H1 (cell line): ENCODE measurements at regions not wholly inside any gene's neighbourhood (a gene's known extent, or its start where the extent isn't known, plus 50 kb on each side); places are given as distances from the start of the nearest gene placed in this dataset.

Source experiments
- CTCF ChIA-PET: fragments of 300-600 bp; sonication (Branson Sonifier 250); formaldehyde crosslinking; loops from one replicate; lab custom pipeline; 2021; ENCODE audit not compliant: partially characterized antibody; lab: Charles Lee
- POLR2A ChIA-PET: fragments of 300-600 bp; sonication (Branson Sonifier 250); formaldehyde crosslinking; loops from one replicate; lab custom pipeline; 2021; ENCODE audit warnings: inconsistent platforms; ENCODE audit not compliant: partially characterized antibody; lab: Charles Lee
- DNase-seq, 2 experiments: peaks; one replicate each; pipeline versions ENCODE4 v3.0.0 to v3.0.0-alpha.2; 2010 to 2022; ENCODE audit warnings: low spot score in 2 of 2, low read depth in 1 of 2, mixed read lengths in 1 of 2
- FAIRE-seq: peaks from 2 replicates; lab custom pipeline; 2011; peaks lifted over from hg19 to GRCh38; lab: Jason Lieb, UNC
- H2AFZ ChIP-seq: 2 replicates; pipeline ENCODE4 v1.8.1; 2012; ENCODE audit warnings: low read length, inconsistent platforms
- H2AK5ac ChIP-seq: 2 replicates; pipeline ENCODE4 v1.6.1; 2013; ENCODE audit warnings: low read depth, low read length
- H2BK120ac ChIP-seq: replicated peaks from 2 replicates; pipeline ENCODE3; 2013; ENCODE audit warnings: low read depth, low read length, inconsistent platforms
- H2BK12ac ChIP-seq: 2 replicates; pipeline ENCODE4 v1.6.1; 2013; ENCODE audit warnings: low read depth, low read length
- H2BK15ac ChIP-seq: 2 replicates; pipeline ENCODE4 v1.6.1; 2013; ENCODE audit warnings: low read length
- H2BK20ac ChIP-seq: 2 replicates; pipeline ENCODE4 v1.6.1; 2013; ENCODE audit warnings: low read length
- H2BK5ac ChIP-seq: 2 replicates; pipeline ENCODE4 v1.6.1; 2013; ENCODE audit warnings: low read depth, low read length
- H3K14ac ChIP-seq: 2 replicates; pipeline ENCODE4 v1.6.1; 2013; ENCODE audit warnings: inconsistent platforms; ENCODE audit not compliant: insufficient read length
- H3K18ac ChIP-seq: 2 replicates; pipeline ENCODE4 v1.6.1; 2013; ENCODE audit warnings: low read length; ENCODE audit errors: extremely low read depth
- H3K23ac ChIP-seq: 2 replicates; pipeline ENCODE4 v1.6.1; 2013; ENCODE audit warnings: inconsistent platforms; ENCODE audit not compliant: insufficient read length
- H3K23me2 ChIP-seq: 2 replicates; pipeline ENCODE4 v1.6.1; 2013; ENCODE audit warnings: low read depth, low read length
- H3K27ac ChIP-seq: 2 replicates; pipeline ENCODE4 v1.6.1; 2011; ENCODE audit warnings: low read depth, low read length, inconsistent platforms
- H3K27me3 ChIP-seq, 4 experiments: replicated peaks in 1 of 4; 1 replicate in 1 of 4; 2 replicates in 3 of 4; pipeline versions ENCODE4 v1.6.1 to v1.8.1; 2011 to 2013; ENCODE audit warnings: low read length in 3 of 4, mild to moderate bottlenecking in 3 of 4, inconsistent platforms in 2 of 4, mixed read lengths in 2 of 4, moderate library complexity in 1 of 4; ENCODE audit not compliant: control insufficient read depth in 3 of 4, insufficient read depth in 3 of 4; ENCODE audit errors: extremely low read depth in 1 of 4
- H3K36me3 ChIP-seq, 4 experiments: 2 replicates each; pipeline versions ENCODE4 v1.6.1 to v1.8.1; 2011 to 2013; ENCODE audit warnings: mild to moderate bottlenecking in 4 of 4, low read length in 3 of 4, moderate library complexity in 2 of 4, control low read depth in 1 of 4, inconsistent platforms in 1 of 4; ENCODE audit not compliant: insufficient read depth in 4 of 4, control insufficient read depth in 2 of 4
- H3K4ac ChIP-seq: replicated peaks from 2 replicates; pipeline ENCODE3; 2013; ENCODE audit warnings: low read length, low read depth, mixed read lengths, inconsistent platforms; ENCODE audit not compliant: insufficient read length
- H3K4me1 ChIP-seq, 4 experiments: replicated peaks in 1 of 4; 1 replicate in 1 of 4; 2 replicates in 3 of 4; pipeline versions ENCODE4 v1.6.1 to v1.8.1; 2011 to 2013; ENCODE audit warnings: low read length in 3 of 4, inconsistent platforms in 2 of 4, mixed read lengths in 1 of 4; ENCODE audit not compliant: insufficient read depth in 4 of 4, control insufficient read depth in 3 of 4
- H3K4me2 ChIP-seq, 2 experiments: 2 replicates each; pipeline versions ENCODE4 v1.6.1 to v1.8.1; 2011 to 2013; ENCODE audit warnings: low read depth in 2 of 2, low read length in 2 of 2, control low read depth in 1 of 2, inconsistent platforms in 1 of 2, mild to moderate bottlenecking in 1 of 2; ENCODE audit not compliant: insufficient read depth in 1 of 2
- H3K4me3 ChIP-seq, 4 experiments: fragments of 200-600, 300-600 bp in 1 of 4; sonication (generic), shearing (Covaris generic), sonication (Bioruptor Twin) in 1 of 4; 2 replicates each; pipeline versions ENCODE4 v1.5.1 to v1.8.1; 2011 to 2016; ENCODE audit warnings: low read length in 4 of 4, low read depth in 3 of 4, control low read depth in 2 of 4, inconsistent platforms in 2 of 4, mild to moderate bottlenecking in 2 of 4, mixed read lengths in 1 of 4, moderate library complexity in 1 of 4; ENCODE audit not compliant: insufficient read depth in 2 of 4; ENCODE audit errors: extremely low read depth in 1 of 4
- H3K56ac ChIP-seq: replicated peaks from 2 replicates; pipeline ENCODE3; 2013; ENCODE audit warnings: low read depth, mild to moderate bottlenecking, mixed read lengths, low read length, inconsistent platforms; ENCODE audit not compliant: insufficient read length
- H3K79me1 ChIP-seq: 2 replicates; pipeline ENCODE4 v1.6.1; 2013; ENCODE audit warnings: low read depth, low read length, control low read depth
- H3K79me2 ChIP-seq, 2 experiments: 2 replicates each; pipeline versions ENCODE4 v1.6.1 to v1.8.1; 2012 to 2013; ENCODE audit warnings: low read length in 2 of 2, mild to moderate bottlenecking in 2 of 2, inconsistent platforms in 1 of 2; ENCODE audit not compliant: insufficient read depth in 2 of 2, control insufficient read depth in 1 of 2
- H3K9ac ChIP-seq, 4 experiments: replicated peaks in 1 of 4; 1 replicate in 1 of 4; 2 replicates in 3 of 4; pipeline versions ENCODE4 v1.6.1 to v1.8.1; 2011 to 2013; ENCODE audit warnings: low read depth in 3 of 4, low read length in 3 of 4, control low read depth in 2 of 4, mild to moderate bottlenecking in 2 of 4, moderate library complexity in 2 of 4, inconsistent platforms in 1 of 4; ENCODE audit errors: extremely low read depth in 1 of 4
- H3K9me3 ChIP-seq, 2 experiments: 2 replicates each; pipeline versions ENCODE4 v1.6.1 to v1.8.1; 2012 to 2013; ENCODE audit warnings: mild to moderate bottlenecking in 2 of 2, moderate library complexity in 2 of 2, control low read depth in 1 of 2, inconsistent platforms in 1 of 2, low read depth in 1 of 2, low read length in 1 of 2, mixed read lengths in 1 of 2; ENCODE audit not compliant: insufficient read depth in 2 of 2
- H4K20me1 ChIP-seq, 2 experiments: replicated peaks in 1 of 2; 2 replicates each; pipeline versions ENCODE3 to v1.8.1; 2011 to 2013; ENCODE audit warnings: inconsistent platforms in 2 of 2, low read length in 2 of 2, mild to moderate bottlenecking in 1 of 2; ENCODE audit not compliant: insufficient read depth in 2 of 2, control insufficient read depth in 1 of 2
- H4K5ac ChIP-seq: 2 replicates; pipeline ENCODE4 v1.6.1; 2013; ENCODE audit warnings: low read length, low read depth, mixed read lengths, inconsistent platforms; ENCODE audit not compliant: insufficient read length
- H4K8ac ChIP-seq: 2 replicates; pipeline ENCODE4 v1.8.0; 2013; ENCODE audit warnings: mild to moderate bottlenecking, moderate library complexity, low read length, inconsistent platforms; ENCODE audit not compliant: insufficient read depth; ENCODE audit errors: extremely low read depth
- H4K91ac ChIP-seq: replicated peaks from 2 replicates; pipeline ENCODE3; 2013; ENCODE audit warnings: low read length, mixed read lengths, inconsistent platforms; ENCODE audit not compliant: insufficient read length
- CBX8 ChIP-seq: fragments of 300-800, 300-1000 bp; sonication (generic); IDR thresholded peaks from 2 replicates; pipeline ENCODE4 v1.7.1; 2016; ENCODE audit warnings: low read depth, low read length, borderline replicate concordance
- CHD1 ChIP-seq: IDR thresholded peaks from 2 replicates; pipeline ENCODE4 v1.6.1; 2012; ENCODE audit warnings: low read depth, low read length, improper control_type of control experiment
- CTBP2 ChIP-seq: IDR thresholded peaks from 2 replicates; pipeline ENCODE4 v1.7.0; 2011; ENCODE audit warnings: borderline replicate concordance, mild to moderate bottlenecking, moderate library complexity, mixed read lengths, low read length; ENCODE audit not compliant: insufficient read depth, insufficient read length
- NANOG ChIP-seq: IDR thresholded peaks from 2 replicates; pipeline ENCODE4 v1.6.1; 2011; ENCODE audit warnings: low read length, low read depth, mild to moderate bottlenecking, inconsistent platforms; ENCODE audit not compliant: insufficient read depth, poor library complexity, severe bottlenecking
- PHF8 ChIP-seq: fragments of 200-600 bp; sonication (generic); conservative IDR thresholded peaks from 2 replicates; pipeline ENCODE4 v1.7.1; 2012; ENCODE audit warnings: low read depth, mild to moderate bottlenecking, inconsistent platforms, low read length, moderate library complexity
- RAD21 ChIP-seq, 2 experiments: IDR thresholded peaks in 1 of 2; conservative IDR thresholded peaks in 1 of 2; 2 replicates each; pipeline ENCODE4 v1.6.1; 2011; ENCODE audit warnings: low read depth in 2 of 2, low read length in 2 of 2, improper control_type of control experiment in 1 of 2, inconsistent platforms in 1 of 2, mild to moderate bottlenecking in 1 of 2, moderate library complexity in 1 of 2
- RNF2 ChIP-seq: fragments of 200-900, 300-1000 bp; sonication (generic); IDR thresholded peaks from 2 replicates; pipeline ENCODE4 v1.7.1; 2016; ENCODE audit warnings: borderline replicate concordance, low read depth, mild to moderate bottlenecking, antibody characterized with exemption, low read length; ENCODE audit not compliant: poor library complexity, severe bottlenecking; ENCODE audit errors: missing control alignments
- SP1 ChIP-seq: IDR thresholded peaks from 2 replicates; pipeline ENCODE4 v1.6.1; 2011; ENCODE audit warnings: low read depth, low read length
- TAF7 ChIP-seq: optimal IDR thresholded peaks from 2 replicates; pipeline ENCODE3; 2011; ENCODE audit warnings: low read depth, mild to moderate bottlenecking, inconsistent platforms, low read length, moderate library complexity, borderline replicate concordance
- TBP ChIP-seq: IDR thresholded peaks from 2 replicates; pipeline ENCODE4 v1.6.1; 2011; ENCODE audit warnings: low read depth, low read length, improper control_type of control experiment
- WGBS, 2 experiments: shearing (Covaris generic) in 1 of 2; methylation state at CpG; one replicate each; pipeline versions ENCODE4 v1.1.6 to v1.1.7; 2013 to 2015; ENCODE audit warnings: low lambda C conversion rate in 2 of 2, mixed read lengths in 2 of 2, inconsistent platforms in 1 of 2, low coverage in 1 of 2, missing lambda C conversion rate in 1 of 2; ENCODE audit not compliant: insufficient replicate concordance in 2 of 2, insufficient coverage in 1 of 2, insufficient read length in 1 of 2; ENCODE audit errors: extremely low coverage in 1 of 2, missing lambda C conversion rate in 1 of 2; 5-methylcytosine and 5-hydroxymethylcytosine counted together
- TF ChIP-seq, protein P1 (sequence below): IDR thresholded peaks from 2 replicates; pipeline ENCODE4 v1.6.1; 2011; ENCODE audit warnings: low read depth, mild to moderate bottlenecking, low read length; ENCODE audit not compliant: insufficient read depth

DNA sequence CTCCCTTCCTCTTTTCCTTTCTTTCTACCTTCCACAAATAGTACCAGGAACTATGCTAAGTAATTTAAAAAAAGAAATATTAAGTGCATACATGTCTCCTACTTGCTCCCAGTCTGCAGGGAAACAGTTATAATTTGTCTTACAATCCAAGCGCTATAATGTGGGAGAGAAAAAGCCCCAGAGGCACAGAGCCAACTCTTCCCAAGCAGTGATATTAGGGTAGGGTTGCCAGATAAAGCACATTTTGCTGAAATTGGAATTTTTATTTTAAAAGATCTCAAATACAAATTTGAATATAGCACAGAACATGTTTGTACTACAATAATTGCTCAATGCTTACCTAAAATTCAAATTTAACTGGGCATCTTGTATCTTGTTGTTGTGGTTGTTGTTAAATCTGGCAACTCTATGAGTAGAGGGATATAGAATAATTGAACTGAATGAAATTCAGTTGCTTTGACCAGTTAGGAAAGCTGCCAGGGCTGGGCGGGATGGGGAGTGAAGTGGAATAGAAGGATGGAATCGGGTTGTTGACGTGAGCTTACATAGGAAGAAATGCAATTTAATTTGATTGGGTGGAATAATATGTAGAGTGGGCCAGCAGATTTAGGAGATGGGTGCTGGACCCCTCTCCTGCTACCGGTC is 52.6 kb upstream of the USP3 start:
- no peak for TF ChIP-seq CTBP2
- no peak for TF ChIP-seq RAD21 (IDR thresholded peaks at IDR 0.05 in 1 of 2, conservative IDR thresholded peaks at IDR 0.05 in 1 of 2; ENCODE audit: low read depth in 2 of 2, low read length in 2 of 2)
- TF ChIP-seq, protein P1, sequence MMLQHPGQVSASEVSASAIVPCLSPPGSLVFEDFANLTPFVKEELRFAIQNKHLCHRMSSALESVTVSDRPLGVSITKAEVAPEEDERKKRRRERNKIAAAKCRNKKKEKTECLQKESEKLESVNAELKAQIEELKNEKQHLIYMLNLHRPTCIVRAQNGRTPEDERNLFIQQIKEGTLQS = no peak
- TF ChIP-seq NANOG = no peak
- TF ChIP-seq TAF7 = no peak
- TF ChIP-seq CHD1 = no peak
- TF ChIP-seq RNF2 = no peak
- no peak for TF ChIP-seq SP1
- no peak for TF ChIP-seq PHF8
- no peak for TF ChIP-seq CBX8
- no peak for TF ChIP-seq TBP
- Histone ChIP-seq H3K9ac (no peak overlapping the region), H3K14ac (no peak overlapping the region), H3K23me2 (no peaks in the 10 kb centered on the region), H3K36me3 (no peaks in the 10 kb centered on the region), H3K4me2 (no peak overlapping the region), H2BK15ac (no peak overlapping the region), H2BK5ac (no peak overlapping the region), H3K79me2 (no peaks in the 10 kb centered on the region), H3K79me1 (no peaks in the 10 kb centered on the region), H4K91ac (no peak overlapping the region), H4K8ac (no peak overlapping the region), H3K27ac (no peak overlapping the region), H2AFZ (no peak overlapping the region), H2BK120ac (no peak overlapping the region), H3K9me3 (no peaks in the 10 kb centered on the region), H3K27me3 (no peaks in the 10 kb centered on the region), H2AK5ac (no peak overlapping the region), H3K18ac (no peak overlapping the region), H3K4me1 (peaks cover 0 to 10% (median 4%) of the 10 kb centered on the region in 4 experiments; a peak in 3 of 7 replicates), H2BK12ac (no peak overlapping the region), H3K4me3 (no peak overlapping the region), H3K4ac (no peak overlapping the region), H4K20me1 (no peaks in the 10 kb centered on the region), H3K56ac (no peak overlapping the region), H3K23ac (no peak overlapping the region), H2BK20ac (no peak overlapping the region), H4K5ac (no peak overlapping the region)
- CTCF ChIA-PET = interaction anchor here (1.2 to 1.7 kb wide), 2 partner anchors 15 to 79 kb away, joined by 3 to 8 read pairs; no protein-coding TSS in a partner anchor
- POLR2A ChIA-PET = no interaction called here
- FAIRE-seq = no peak
- WGBS, 2 experiments = 96 to 100% methylated on average over 2 to 5 of the region's 5 CpGs
- no peak for DNase-seq
